Peyer's patch (tissue), 4 donors: ENCODE measurements at regions not wholly inside any gene's neighbourhood (a gene's known extent, or its start where the extent isn't known, plus 50 kb on each side); places are given as distances from the start of the nearest gene placed in this dataset.

Experiments used
- CTCF ChIP-seq, 6 experiments: fragments of 450-650 bp in 4 of 6; fragments of 200-600 bp in 2 of 6; sonication (generic) in 1 of 6; IDR thresholded peaks; one replicate each; pipeline ENCODE4 v1.5.1; 2017 to 2019; ENCODE audit warnings: antibody characterized with exemption in 6 of 6, mild to moderate bottlenecking in 3 of 6, moderate library complexity in 1 of 6
- POLR2A ChIP-seq, 2 donors: fragments of 450-650 bp; IDR thresholded peaks; one replicate each; pipeline ENCODE4 v1.5.1; 2017; ENCODE audit warnings: antibody characterized with exemption in 2 of 2, mild to moderate bottlenecking in 2 of 2, moderate library complexity in 2 of 2

- TF ChIP-seq CTCF (IDR thresholded peaks at IDR 0.05) (no peak), POLR2A (IDR thresholded peaks at IDR 0.05) (no peak)
Observed at GRCh38 chr4:26093551-26093950, 179.5 kb downstream of the SMIM20 start.
